NCI-H524 treated with DMSO at 0.1 percent for 48 hours (cell line): ENCODE measurements at regions not wholly inside any gene's neighbourhood (a gene's known extent, or its start where the extent isn't known, plus 50 kb on each side); places are given as distances from the start of the nearest gene placed in this dataset.

ENCODE experiments used
- DNase-seq: peaks from one replicate; lab custom pipeline; 2025; lab: John Stamatoyannopoulos, UW

GRCh38 chr9:11722957-11723356, 970.2 kb upstream of the TYRP1 start:
- no peak for DNase-seq

GRCh38 chr9:11726659-11727058, 966.5 kb upstream of the TYRP1 start:
- no peak for DNase-seq

- DNase-seq = no peak
Observed at GRCh38 chr9:11735391-11735790, 957.8 kb upstream of the TYRP1 start.

GRCh38 chr9:11742471-11742870, 950.7 kb upstream of the TYRP1 start:
- DNase-seq = no peak

GRCh38 chr9:11743356-11743755, 949.8 kb upstream of the TYRP1 start:
- no peak for DNase-seq

GRCh38 chr9:11749396-11749795, 943.8 kb upstream of the TYRP1 start:
- no peak for DNase-seq

- no peak for DNase-seq
Observed at GRCh38 chr9:11755951-11756350, 937.2 kb upstream of the TYRP1 start.

GRCh38 chr9:11757408-11757807, 935.8 kb upstream of the TYRP1 start:
- DNase-seq = no peak

GRCh38 chr9:11758016-11758415, 935.2 kb upstream of the TYRP1 start:
- no peak for DNase-seq

GRCh38 chr9:11779971-11780370, 913.2 kb upstream of the TYRP1 start:
- DNase-seq = no peak

GRCh38 chr9:11792870-11793269, 900.3 kb upstream of the TYRP1 start:
- DNase-seq = no peak

- DNase-seq = no peak
Observed at GRCh38 chr9:11794984-11795383, 898.2 kb upstream of the TYRP1 start.

- DNase-seq = no peak
Observed at GRCh38 chr9:11805969-11806368, 887.2 kb upstream of the TYRP1 start.

- DNase-seq = peak; percentile 50
Observed at GRCh38 chr9:11821306-11821975, 871.7 kb upstream of the TYRP1 start.

GRCh38 chr9:11828201-11828600, 865.0 kb upstream of the TYRP1 start:
- DNase-seq = no peak

- no peak for DNase-seq
Observed at GRCh38 chr9:11833056-11833455, 860.1 kb upstream of the TYRP1 start.

GRCh38 chr9:11868795-11869194, 824.4 kb upstream of the TYRP1 start:
- DNase-seq = no peak

GRCh38 chr9:11871852-11872251, 821.3 kb upstream of the TYRP1 start:
- DNase-seq = no peak

GRCh38 chr9:11872471-11872870, 820.7 kb upstream of the TYRP1 start:
- no peak for DNase-seq

- no peak for DNase-seq
Observed at GRCh38 chr9:11874414-11874813, 818.8 kb upstream of the TYRP1 start.

GRCh38 chr9:11892401-11892800, 800.8 kb upstream of the TYRP1 start:
- DNase-seq = no peak

- no peak for DNase-seq
Observed at GRCh38 chr9:11893331-11893730, 799.9 kb upstream of the TYRP1 start.

- DNase-seq = no peak
Observed at GRCh38 chr9:11894136-11894535, 799.0 kb upstream of the TYRP1 start.

- no peak for DNase-seq
Observed at GRCh38 chr9:11902610-11903009, 790.6 kb upstream of the TYRP1 start.

- no peak for DNase-seq
Observed at GRCh38 chr9:11915699-11916098, 777.5 kb upstream of the TYRP1 start.
